Fibroblast of the aortic adventitia (primary cell): ENCODE measurements at regions not wholly inside any gene's neighbourhood (a gene's known extent, or its start where the extent isn't known, plus 50 kb on each side); places are given as distances from the start of the nearest gene placed in this dataset.

Experiments
- DNase-seq: peaks from one replicate; pipeline ENCODE4 v3.0.0-alpha.2; 2010; ENCODE audit warnings: low read depth
- H3K4me3 ChIP-seq: 2 replicates; pipeline ENCODE4 v1.5.1; 2011; ENCODE audit warnings: low read depth, mild to moderate bottlenecking, control low read depth, low read length, moderate library complexity
- CTCF ChIP-seq: IDR thresholded peaks from 2 replicates; pipeline ENCODE4 v1.5.1; 2011; ENCODE audit warnings: mild to moderate bottlenecking, low read length, control low read depth, inconsistent platforms; ENCODE audit not compliant: insufficient read depth

DNA sequence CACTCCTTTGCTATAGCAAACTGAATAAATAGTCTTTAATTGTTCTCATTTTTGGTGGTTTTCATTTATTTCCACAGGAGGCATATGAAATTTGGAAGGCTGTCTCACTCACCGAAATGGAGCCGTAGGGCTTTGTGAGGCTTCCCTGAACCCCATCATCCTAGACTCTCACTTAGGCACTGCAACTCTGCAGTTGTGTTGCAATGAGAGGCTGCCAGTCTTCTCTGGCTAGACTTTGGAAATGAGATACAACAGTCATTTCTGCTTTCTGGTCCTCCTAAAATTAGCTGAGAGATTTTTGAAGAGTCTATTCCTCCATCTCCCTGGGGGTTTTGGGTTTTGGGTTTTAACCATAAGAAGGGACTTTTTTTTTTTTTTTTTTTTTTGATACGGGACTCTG, 146.5 kb downstream of the SH3BGRL start:
- TF ChIP-seq CTCF = no peak
- H3K4me3 ChIP-seq = no peak overlapping the region
- DNase-seq = no peak

DNA sequence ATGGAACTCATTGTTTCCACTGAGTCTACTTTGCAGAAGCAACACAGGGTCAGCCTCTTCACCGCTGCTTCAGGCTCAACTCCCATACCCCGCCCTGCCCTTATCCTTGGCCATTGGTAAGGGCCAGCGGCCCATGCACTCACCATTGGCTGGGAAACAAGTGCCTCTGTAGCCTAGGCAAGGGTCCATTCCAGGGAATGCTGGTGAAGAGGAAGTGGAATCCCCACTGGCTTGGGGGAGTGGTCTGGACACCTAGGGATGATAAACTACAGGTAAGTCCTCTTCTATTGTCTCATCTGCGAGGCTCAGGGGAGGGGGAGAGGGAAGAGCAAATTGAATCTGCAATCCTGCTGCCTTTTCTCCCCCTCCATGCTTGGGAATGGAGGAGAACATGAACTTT, 153.1 kb downstream of the SH3BGRL start:
- no peak for TF ChIP-seq CTCF
- H3K4me3 ChIP-seq = no peak overlapping the region
- no peak for DNase-seq

- H3K4me3 ChIP-seq = no peak overlapping the region
- DNase-seq = no peak
- no peak for TF ChIP-seq CTCF
These were observed 153.5 kb downstream of the SH3BGRL start for GRCh38 chrX:81355436-81355835.

DNA sequence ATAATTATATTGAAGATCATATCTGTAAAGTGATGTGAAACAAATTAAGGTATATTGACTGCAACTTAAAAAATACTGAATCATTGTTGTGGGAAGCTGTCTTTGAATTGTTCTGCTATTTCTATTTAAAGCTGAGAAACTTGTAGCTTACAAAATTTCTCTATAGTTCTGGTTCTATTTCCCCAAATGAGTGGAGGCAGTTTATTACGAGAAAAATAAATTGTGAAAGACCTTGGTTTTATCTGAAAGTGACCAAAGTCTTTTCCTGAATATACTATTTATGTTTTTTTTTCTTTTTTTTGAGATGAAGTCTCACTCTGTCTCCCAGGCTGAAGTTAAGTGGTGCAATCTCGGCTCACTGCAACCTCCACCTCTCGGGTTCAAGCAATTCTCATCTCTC, 165.4 kb downstream of the SH3BGRL start:
- no peak overlapping the region for H3K4me3 ChIP-seq
- DNase-seq = no peak
- TF ChIP-seq CTCF = no peak

GRCh38 chrX:81377329-81377728, 175.4 kb downstream of the SH3BGRL start:
- TF ChIP-seq CTCF = peak; percentile 60
- DNase-seq = peak; percentile 62

DNA sequence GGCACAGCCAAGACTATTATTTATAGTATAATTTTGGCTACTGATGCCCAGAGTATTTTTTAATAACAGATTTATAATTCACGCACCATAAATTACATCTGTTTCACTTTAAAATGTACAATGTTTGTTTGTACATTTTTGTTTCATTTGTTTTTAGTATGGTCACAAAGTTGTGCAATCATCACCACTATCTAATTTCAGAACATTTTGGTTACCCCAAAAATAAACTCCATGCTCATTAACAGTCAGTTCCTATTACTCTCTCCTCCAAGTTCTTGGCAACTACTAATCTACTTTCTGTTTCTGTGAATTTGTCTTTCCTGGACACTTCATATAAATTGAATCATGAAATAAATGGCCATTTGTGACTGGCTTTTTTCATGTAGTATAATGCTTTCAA, 176.7 kb downstream of the SH3BGRL start:
- no peak overlapping the region for H3K4me3 ChIP-seq
- TF ChIP-seq CTCF = no peak
- DNase-seq = no peak

More at GRCh38 chrX:81377329-81377728, 175.4 kb downstream of the SH3BGRL start:
- no peak overlapping the region for H3K4me3 ChIP-seq

- no peak for DNase-seq
- no peak for TF ChIP-seq CTCF
- no peak overlapping the region for H3K4me3 ChIP-seq
These were observed 188.3 kb downstream of the SH3BGRL start for GRCh38 chrX:81390237-81390636.
